ENCODE measurements at regions not wholly inside any gene's neighbourhood (a gene's known extent, or its start where the extent isn't known, plus 50 kb on each side); places are given as distances from the start of the nearest gene placed in this dataset.
"Not testable (repeated sequence)": the region's sequence is repeated elsewhere in the genome, so short reads cannot be mapped to it uniquely, and the experiment has no call there.

DNA sequence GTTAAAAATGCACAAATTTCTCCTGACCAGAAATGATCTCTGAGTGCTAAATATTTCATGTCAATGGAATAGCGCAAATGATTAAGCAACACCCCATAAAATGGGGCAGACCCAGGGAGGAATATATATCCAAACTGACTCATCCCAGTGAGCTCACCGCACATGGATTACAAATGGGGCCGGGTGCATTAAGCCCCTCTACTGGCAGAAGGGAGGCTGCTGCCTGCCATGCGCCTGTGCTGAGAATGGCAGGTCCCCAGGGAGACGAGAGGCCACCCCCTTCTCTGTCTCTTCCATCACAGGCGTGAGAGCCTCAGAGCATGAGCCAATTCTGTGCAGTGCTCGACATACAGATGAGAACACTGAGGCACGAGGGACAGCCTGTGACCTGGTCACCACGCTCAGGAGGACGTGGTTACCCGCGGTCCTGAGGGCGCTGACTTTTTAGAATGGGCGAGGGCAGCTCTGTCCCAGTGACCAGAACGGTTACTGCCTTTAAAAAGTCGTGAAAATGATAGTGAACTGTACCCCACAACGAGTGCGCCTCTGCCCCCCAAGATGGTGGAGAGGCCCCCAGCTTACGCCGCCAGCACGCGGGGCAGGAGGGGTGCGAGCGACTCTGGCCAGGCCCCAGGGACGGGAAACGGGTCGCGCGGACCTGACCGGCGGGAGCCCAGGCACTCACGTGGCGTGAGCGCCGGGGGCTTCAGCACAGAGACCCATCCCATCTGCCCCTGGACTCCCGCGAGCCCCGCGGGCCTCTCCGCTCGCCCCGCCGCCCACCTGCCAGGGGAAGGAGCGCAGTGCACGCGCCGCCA lies 130.2 kb upstream of the ALDH3B2 start:
- DNase-seq: peak; percentile 89

GRCh38 chr11:67803519-67803918 lies 129.1 kb upstream of the ALDH3B2 start:
- not testable (repeated sequence) for DNase-seq

DNA sequence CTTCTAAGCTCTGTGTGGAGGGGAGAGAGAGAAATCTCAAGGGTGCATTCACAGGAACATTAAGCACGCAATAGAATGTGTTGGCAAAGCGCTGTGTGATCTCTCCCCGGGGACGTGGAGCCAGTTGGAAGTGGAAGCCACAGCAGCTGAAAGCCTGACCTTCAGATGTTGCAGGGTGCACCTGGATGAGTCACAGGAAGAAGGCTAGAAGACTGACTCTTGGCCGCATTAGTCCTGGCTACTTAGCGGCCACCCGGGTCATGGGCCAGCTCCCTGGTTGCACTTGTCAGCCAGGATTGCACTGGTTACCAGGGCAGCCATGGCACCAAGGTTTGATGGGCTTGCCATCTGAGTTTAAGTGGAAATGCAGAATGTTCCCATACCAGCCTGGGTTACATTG lies 128.6 kb upstream of the ALDH3B2 start:
- not testable (repeated sequence) for DNase-seq

- DNase-seq: not testable (repeated sequence)
These were observed 128.2 kb upstream of the ALDH3B2 start for GRCh38 chr11:67802623-67803022.

DNA sequence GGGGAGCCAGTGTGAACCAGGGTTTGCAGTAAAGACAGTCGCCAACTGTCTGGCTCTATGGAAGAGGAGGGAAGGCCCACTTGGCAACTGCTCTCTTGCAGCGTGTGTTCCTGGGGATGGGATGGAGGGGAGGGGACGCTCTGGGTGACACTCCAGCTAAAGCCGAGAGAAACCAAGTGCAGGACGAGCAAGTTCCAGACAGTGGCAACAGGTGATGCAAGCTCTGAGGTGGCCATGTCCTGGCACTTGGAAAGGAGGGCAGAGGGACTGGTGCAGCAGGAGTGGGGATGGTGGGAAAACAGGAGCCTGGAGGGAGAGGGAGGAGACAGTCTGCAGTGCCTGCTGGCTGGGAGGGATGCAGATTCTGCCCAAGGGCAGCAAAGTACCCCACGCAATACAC lies 127.0 kb upstream of the ALDH3B2 start:
- DNase-seq: not testable (repeated sequence)

GRCh38 chr11:67800591-67800990 lies 126.2 kb upstream of the ALDH3B2 start:
- not testable (repeated sequence) for DNase-seq

DNA sequence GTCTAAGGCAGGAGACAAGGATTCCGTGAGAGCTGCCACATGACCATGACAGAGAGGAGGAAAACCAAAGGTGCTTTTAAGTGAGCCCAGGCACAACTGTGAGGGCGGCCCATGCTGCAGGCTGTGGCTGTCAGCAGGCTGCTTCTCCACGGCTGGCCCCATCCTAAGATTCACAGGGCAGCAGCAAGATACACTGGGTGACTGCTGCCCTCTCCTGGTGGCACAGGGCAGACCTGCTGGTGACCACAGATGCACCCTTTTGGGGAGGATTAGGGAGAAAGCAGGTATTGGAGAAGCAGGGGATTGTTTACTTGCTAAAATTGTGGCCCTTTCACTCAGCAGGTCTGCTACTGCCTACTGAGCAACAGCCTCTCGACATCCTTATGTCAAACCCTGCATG lies 125.4 kb upstream of the ALDH3B2 start:
- not testable (repeated sequence) for DNase-seq

DNA sequence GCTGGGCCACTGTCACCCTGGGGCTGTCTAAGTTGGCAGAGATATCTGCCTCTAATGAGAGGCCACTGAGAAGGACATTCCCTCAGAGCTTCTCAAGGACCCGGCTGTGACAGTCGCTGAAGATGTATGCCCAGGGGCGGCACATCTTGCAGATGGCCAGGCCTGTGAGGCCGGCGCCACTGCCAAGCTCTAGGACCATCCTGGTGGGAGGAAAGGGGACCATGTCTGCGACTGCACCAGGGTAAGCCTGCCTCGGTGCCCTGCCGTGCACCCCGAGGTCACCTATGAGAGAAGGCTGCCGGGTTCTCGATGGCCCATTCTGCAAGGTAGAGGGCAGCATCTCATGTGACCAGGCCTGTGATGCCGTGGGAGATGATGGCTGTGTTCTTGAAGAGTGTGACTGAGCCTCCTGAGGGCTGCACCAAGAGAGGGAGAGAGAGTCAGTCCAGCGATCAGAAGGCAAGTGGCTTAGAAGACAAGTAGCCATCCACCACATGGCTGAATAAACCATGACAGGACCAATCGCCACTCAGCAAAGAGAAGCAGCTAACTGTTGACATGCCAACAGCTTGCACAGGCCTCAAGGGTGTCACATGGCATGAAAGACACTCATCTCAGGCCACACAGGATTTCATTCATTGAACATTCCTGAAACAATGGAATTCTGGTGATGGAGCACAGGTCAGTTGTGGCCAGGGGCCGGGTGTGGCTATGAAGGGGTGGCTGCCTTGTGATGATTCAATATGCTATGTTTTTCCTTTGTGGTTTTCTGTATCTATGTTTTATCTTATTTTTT lies 123.5 kb upstream of the ALDH3B2 start:
- peak; percentile 18 for DNase-seq

GRCh38 chr11:67795746-67796145 lies 121.3 kb upstream of the ALDH3B2 start:
- DNase-seq: no peak

DNA sequence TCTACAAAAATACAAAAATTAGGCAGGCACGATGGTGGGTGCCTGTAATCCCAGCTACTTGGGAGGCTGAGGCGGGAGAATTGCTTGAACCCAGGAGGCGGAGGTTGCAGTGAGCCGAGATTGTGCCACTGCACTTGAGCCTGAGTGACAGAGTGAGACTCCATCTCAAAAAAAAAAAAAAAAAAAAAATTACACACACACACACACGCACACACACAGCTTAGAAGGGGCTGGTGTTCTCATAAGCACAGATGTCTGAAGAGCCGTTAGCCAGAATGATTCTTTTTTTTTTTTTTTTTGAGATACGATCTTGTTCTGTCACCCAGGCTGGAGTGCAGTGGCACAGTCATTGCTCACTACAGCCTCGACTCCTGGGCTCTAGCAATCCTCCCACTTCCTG lies 119.3 kb upstream of the ALDH3B2 start:
- DNase-seq: not testable (repeated sequence)

DNA sequence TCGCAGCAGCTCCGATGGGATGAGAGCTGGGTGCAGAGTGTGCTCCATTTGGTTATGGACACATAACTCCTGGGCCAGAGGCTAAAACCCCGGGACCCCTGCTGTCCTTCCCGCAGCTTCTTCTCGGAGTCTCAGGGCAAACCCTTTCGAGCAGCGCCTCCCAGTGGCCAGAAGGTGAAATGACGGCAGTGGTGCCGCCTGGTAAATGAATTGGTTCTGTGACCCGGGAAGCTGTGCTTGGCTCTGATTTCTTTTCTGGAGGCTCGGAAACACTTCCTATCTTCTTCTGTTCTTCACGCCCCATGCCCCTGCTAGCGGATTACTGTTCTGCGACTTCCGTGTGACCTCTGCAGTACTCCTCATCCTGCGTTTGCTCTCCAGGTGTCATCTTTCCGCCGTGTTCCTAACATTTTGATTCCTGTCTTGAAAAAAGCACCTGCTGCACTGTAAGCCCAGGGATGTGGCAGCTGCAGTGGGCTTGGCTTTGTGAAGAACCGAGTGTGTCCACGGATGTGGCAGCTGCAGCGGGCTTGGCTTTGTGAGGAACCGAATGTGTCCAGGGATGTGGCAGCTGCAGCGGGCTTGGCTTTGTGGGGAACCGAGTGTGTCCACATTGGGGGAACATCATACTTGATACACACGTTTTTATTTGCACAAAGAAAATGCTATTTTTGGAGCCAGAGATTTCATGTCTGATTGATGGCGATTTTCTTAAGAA lies 118.0 kb upstream of the ALDH3B2 start:
- peak; percentile 9 for DNase-seq

GRCh38 chr11:67791598-67792170 lies 117.3 kb upstream of the ALDH3B2 start:
- DNase-seq: not testable (repeated sequence)

DNA sequence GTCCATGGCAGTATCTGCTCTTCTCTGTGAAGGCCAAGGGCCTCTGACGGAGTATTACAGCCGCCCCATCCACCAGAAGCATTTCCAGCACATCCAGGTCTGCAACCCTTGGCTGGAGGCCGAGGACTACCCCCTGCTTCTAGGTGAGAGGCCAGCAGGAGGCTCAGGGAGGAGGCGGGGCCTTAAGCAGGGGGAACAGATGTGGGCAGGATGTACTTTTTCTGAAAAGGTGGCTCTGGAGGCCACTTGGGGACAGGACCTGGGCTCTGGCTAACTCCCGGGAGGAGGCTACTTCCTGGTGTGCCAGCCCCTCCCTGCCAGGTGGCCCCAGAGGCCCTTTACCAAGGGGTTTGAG lies 113.9 kb upstream of the ALDH3B2 start:
- not testable (repeated sequence) for DNase-seq

DNA sequence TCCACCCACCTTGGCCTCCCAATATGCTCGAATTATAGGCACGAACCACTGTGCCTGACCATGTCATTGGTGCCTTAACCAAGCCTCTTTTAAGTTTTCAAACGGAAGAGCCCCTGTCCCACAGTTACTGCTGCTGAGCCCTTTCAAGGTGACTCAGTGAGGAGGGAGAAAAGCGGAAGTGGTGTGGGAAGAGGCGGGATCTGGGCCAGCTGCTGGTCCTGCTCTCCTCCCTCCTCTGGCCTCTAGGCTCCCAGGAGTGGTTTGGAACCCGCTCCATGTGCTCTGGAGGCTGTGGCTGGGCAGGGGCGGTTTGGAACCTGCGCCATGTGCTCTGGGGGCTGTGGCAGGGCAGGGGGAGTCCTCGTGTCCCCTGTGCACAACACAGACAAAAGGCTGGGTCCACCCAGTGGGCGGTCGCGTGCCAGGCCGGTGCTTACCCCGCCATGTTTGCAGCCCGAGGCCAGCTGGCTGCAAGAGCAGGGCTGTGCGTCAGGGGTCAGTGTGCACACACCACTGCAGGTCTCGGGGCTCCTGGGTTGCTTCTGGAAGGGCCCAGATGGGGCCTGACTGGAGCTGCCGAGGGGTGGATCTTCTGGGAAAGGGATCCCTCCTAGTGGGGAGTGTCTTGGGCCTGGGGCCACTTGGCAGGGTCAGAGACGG lies 113.4 kb upstream of the ALDH3B2 start:
- DNase-seq: not testable (repeated sequence)

DNA sequence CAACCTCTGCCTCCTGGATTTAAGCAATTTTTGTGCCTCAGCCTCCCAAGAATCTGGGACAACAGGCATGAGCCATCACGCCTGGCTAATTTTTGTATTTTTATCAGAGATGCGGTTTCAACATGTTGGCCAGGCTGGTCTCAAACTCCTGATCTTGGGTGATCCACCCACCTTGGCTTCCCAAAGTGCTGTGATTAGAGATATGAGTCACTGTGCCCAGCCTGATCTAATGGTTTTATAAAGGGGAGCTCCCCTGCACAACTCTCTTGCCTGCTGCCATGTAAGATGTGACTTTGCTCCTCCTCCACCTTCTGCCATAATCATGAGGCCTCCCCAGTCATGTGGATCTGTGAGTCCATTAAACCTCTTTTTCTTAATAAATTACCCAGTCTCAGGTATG lies 107.5 kb upstream of the ALDH3B2 start:
- DNase-seq: not testable (repeated sequence)

- not testable (repeated sequence) for DNase-seq
These were observed 107.1 kb upstream of the ALDH3B2 start for GRCh38 chr11:67781506-67781905.

GRCh38 chr11:67780056-67780455 lies 105.6 kb upstream of the ALDH3B2 start:
- no peak for DNase-seq

DNA sequence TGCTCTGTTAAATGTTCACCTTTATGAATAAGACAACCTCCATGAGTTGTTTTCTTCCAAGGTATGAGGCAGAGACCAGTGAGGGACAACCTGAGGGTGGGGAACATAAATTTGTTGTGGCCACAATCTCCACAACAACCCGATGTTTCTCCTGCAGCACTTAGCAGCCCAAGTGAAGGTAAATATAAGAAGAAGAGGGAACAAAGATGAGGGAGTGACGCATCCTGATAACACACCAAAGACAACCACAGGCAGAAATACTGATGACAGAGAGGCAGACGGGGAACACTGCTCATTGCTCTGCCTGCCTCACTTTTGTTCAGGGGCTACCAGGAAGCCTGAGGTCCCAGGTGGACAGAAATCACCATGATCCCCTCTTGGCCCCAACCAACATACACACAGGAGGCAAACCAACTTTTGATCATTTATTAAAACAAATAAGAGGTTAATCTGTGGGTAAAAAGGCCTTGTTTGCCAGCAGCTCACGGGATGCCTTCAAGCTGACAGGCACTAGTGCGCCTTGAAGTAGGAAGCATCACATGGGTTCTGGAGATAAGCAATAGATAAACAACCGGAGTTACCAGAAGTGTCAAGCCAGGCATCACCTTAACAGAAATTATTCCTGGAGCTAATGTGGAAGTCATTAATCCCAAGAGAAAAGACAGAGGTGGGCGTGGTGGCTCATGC lies 104.9 kb upstream of the ALDH3B2 start:
- DNase-seq: not testable (repeated sequence)

DNA sequence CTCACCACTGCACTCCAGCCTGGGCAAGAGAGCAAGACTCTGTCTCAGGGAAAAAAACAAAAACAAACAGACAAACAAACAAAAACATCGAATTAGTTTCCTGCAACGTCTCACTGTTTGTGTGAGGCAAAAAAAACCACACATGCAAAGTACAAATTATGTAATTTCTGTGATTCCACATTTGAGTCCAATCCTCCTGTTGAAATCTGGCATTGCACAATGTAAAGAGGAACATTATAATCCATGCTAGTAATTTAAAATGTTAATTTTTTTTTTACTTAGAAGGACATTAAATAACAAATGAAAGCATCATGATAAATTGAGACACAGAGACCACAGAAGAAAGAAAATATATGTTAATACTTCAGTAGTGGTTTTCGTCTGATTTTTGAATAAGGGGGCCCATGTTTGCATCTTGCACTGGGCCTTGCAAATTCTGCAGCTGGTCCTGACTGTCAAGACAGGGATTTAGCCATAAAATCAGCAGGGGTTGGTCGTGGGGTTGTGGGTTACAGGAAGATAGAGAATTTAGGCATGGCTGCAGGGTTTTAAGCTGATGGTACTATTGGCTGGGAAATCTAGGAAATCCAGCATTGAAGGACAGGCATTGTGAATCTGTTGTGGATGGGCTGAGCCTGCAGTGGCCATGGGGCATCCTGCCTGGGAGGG lies 102.6 kb upstream of the ALDH3B2 start:
- DNase-seq: no peak

- DNase-seq: not testable (repeated sequence)
These were observed 99.8 kb upstream of the ALDH3B2 start for GRCh38 chr11:67774175-67774574.

All from fibroblast of skin of abdomen (primary cell).